ENCODE measurements at regions not wholly inside any gene's neighbourhood (a gene's known extent, or its start where the extent isn't known, plus 50 kb on each side); places are given as distances from the start of the nearest gene placed in this dataset.
"Not testable (repeated sequence)": the region's sequence is repeated elsewhere in the genome, so short reads cannot be mapped to it uniquely, and the experiment has no call there.

- DNase-seq (ENCODE audit: low read depth, low spot score), result peak; percentile 44
Measured at GRCh38 chr12:93979189-93979588, 169.2 kb upstream of the PLXNC1 start.

GRCh38 chr12:93980711-93981110 lies 167.7 kb upstream of the PLXNC1 start:
- no peak for DNase-seq (ENCODE audit: low read depth, low spot score)

- no peak for DNase-seq (ENCODE audit: low read depth, low spot score)
Measured at GRCh38 chr12:93981411-93981810, 167.0 kb upstream of the PLXNC1 start.

- peak; percentile 72 for DNase-seq (ENCODE audit: low read depth, low spot score)
Measured at GRCh38 chr12:93982771-93983315, 165.5 kb upstream of the PLXNC1 start.

- DNase-seq (ENCODE audit: low read depth, low spot score), result no peak
Measured at GRCh38 chr12:93984005-93984404, 164.4 kb upstream of the PLXNC1 start.

- DNase-seq (ENCODE audit: low read depth, low spot score), result no peak
Measured at GRCh38 chr12:93989949-93990348, 158.4 kb upstream of the PLXNC1 start.

- DNase-seq (ENCODE audit: low read depth, low spot score), result peak; percentile 66
Measured at GRCh38 chr12:93990832-93991803, 157.3 kb upstream of the PLXNC1 start.

GRCh38 chr12:93991829-93992461 lies 156.4 kb upstream of the PLXNC1 start:
- no peak for DNase-seq (ENCODE audit: low read depth, low spot score)

GRCh38 chr12:93994721-93995120 lies 153.7 kb upstream of the PLXNC1 start:
- no peak for DNase-seq (ENCODE audit: low read depth, low spot score)

- no peak for DNase-seq (ENCODE audit: low read depth, low spot score)
Measured at GRCh38 chr12:93996321-93996720, 152.1 kb upstream of the PLXNC1 start.

- DNase-seq (ENCODE audit: low read depth, low spot score), result no peak
Measured at GRCh38 chr12:94001691-94002090, 146.7 kb upstream of the PLXNC1 start.

GRCh38 chr12:94002925-94003324 lies 145.5 kb upstream of the PLXNC1 start:
- not testable (repeated sequence) for DNase-seq (ENCODE audit: low read depth, low spot score)

- not testable (repeated sequence) for DNase-seq (ENCODE audit: low read depth, low spot score)
Measured at GRCh38 chr12:94007833-94008232, 140.5 kb upstream of the PLXNC1 start.

GRCh38 chr12:94010307-94010706 lies 138.1 kb upstream of the PLXNC1 start:
- DNase-seq (ENCODE audit: low read depth, low spot score), result no peak

GRCh38 chr12:94012071-94012470 lies 136.3 kb upstream of the PLXNC1 start:
- no peak for DNase-seq (ENCODE audit: low read depth, low spot score)

- no peak for DNase-seq (ENCODE audit: low read depth, low spot score)
Measured at GRCh38 chr12:94012590-94012989, 135.8 kb upstream of the PLXNC1 start.

GRCh38 chr12:94017247-94017646 lies 131.1 kb upstream of the PLXNC1 start:
- DNase-seq (ENCODE audit: low read depth, low spot score), result not testable (repeated sequence)

- no peak for DNase-seq (ENCODE audit: low read depth, low spot score)
Measured at GRCh38 chr12:94020335-94020734, 128.0 kb upstream of the PLXNC1 start.

GRCh38 chr12:94023879-94024278 lies 124.5 kb upstream of the PLXNC1 start:
- no peak for DNase-seq (ENCODE audit: low read depth, low spot score)

- no peak for DNase-seq (ENCODE audit: low read depth, low spot score)
Measured at GRCh38 chr12:94025068-94025467, 123.3 kb upstream of the PLXNC1 start.

GRCh38 chr12:94025756-94026155 lies 122.6 kb upstream of the PLXNC1 start:
- no peak for DNase-seq (ENCODE audit: low read depth, low spot score)

- no peak for DNase-seq (ENCODE audit: low read depth, low spot score)
Measured at GRCh38 chr12:94026596-94026995, 121.8 kb upstream of the PLXNC1 start.

GRCh38 chr12:94027561-94027960 lies 120.8 kb upstream of the PLXNC1 start:
- DNase-seq (ENCODE audit: low read depth, low spot score), result no peak
